SK-N-MC (cell line): ENCODE measurements at regions not wholly inside any gene's neighbourhood (a gene's known extent, or its start where the extent isn't known, plus 50 kb on each side); places are given as distances from the start of the nearest gene placed in this dataset.

ENCODE experiments used
- EZH2 ChIP-seq: fragments of 200-600 bp; sonication (generic); IDR thresholded peaks from one replicate; pipeline ENCODE4 v1.6.1; 2017; ENCODE audit warnings: antibody characterized with exemption
- FOXP2 ChIP-seq: optimal IDR thresholded peaks from 2 replicates; pipeline ENCODE3; 2011; ENCODE audit warnings: mild to moderate bottlenecking, moderate library complexity; ENCODE audit not compliant: insufficient read depth; ENCODE audit errors: extremely low read length, control extremely low read depth
- POLR2AphosphoS5 ChIP-seq: IDR thresholded peaks from 2 replicates; pipeline ENCODE4 v1.6.1; 2012; ENCODE audit warnings: mild to moderate bottlenecking, low read depth, low read length, borderline replicate concordance

GRCh38 chrX:9280831-9281230, 184.0 kb upstream of the TBL1X start:
- TF ChIP-seq EZH2 (no peak), POLR2AphosphoS5 (no peak), FOXP2 (no peak)
